ENCODE measurements at regions not wholly inside any gene's neighbourhood (a gene's known extent, or its start where the extent isn't known, plus 50 kb on each side); places are given as distances from the start of the nearest gene placed in this dataset.

DNA sequence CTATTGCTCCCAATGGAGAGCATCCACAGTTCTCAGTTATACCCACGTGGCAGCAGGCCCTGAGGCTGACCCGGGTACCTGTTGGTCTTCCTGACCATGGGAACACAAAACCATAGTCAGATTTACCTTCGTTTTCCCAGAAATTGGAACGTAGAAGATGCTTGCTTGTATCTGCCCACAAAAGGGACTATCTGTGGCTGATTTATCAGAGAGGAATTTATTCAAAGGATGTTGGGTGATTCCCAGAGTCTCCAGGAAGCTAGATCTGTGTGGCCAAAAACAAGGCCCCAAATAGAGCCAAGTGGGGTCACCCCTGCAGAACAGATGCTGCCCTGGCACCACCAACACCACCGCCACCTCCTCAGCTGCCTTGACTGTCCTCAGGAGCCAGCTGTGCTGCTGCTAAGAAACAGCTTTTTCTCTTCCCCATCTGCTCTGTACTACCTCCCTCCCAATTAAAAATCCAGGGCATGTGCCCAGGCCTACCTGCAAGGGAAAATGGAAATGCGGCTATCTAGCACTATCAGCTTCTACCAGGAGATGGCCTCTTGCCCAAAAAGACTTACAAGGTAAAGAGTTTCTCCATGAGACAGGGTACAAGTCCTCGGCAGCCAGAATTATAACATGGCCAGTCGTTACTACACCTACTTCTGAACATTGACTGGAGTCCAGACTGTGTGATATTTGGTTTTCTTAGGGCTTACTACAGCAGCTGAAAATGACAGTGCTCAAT lies 128.6 kb upstream of the PLEKHG7 start:
- TF ChIP-seq POLR2AphosphoS5 (IDR thresholded peaks at IDR 0.05; ENCODE audit: low read length): no peak
- TF ChIP-seq, protein P1, sequence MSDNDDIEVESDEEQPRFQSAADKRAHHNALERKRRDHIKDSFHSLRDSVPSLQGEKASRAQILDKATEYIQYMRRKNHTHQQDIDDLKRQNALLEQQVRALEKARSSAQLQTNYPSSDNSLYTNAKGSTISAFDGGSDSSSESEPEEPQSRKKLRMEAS (IDR thresholded peaks at IDR 0.05; ENCODE audit: low read depth, low read length): no peak
- TF ChIP-seq CHD2 (IDR thresholded peaks at IDR 0.05; ENCODE audit: borderline replicate concordance, low read depth, low read length): no peak
- no peak for TF ChIP-seq TCF12 (IDR thresholded peaks at IDR 0.05; ENCODE audit: low read depth, low read length)
- no peak for TF ChIP-seq KLF5 (IDR thresholded peaks at IDR 0.05; ENCODE audit: partially characterized antibody)
- no peak for TF ChIP-seq HDAC6 (IDR thresholded peaks at IDR 0.05; ENCODE audit: unreplicated experiment)

All from GM12878 (cell line).